ENCODE measurements at regions not wholly inside any gene's neighbourhood (a gene's known extent, or its start where the extent isn't known, plus 50 kb on each side); places are given as distances from the start of the nearest gene placed in this dataset.
A peak's percentile ranks its signal among the peaks of the same experiment; 100 is the strongest.

GRCh38 chr3:159559771-159560170 is 428.9 kb upstream of the IL12A start:
- no peak for DNase-seq

- DNase-seq, result no peak
Observed at GRCh38 chr3:159560214-159560979, 428.2 kb upstream of the IL12A start.

GRCh38 chr3:159565313-159565712 is 423.3 kb upstream of the IL12A start:
- no peak for DNase-seq

- no peak for DNase-seq
Observed at GRCh38 chr3:159583662-159584061, 405.0 kb upstream of the IL12A start.

GRCh38 chr3:159584421-159584820 is 404.2 kb upstream of the IL12A start:
- DNase-seq, result no peak

GRCh38 chr3:159586571-159587202 is 401.9 kb upstream of the IL12A start:
- peak; percentile 5 to 74 for DNase-seq

- no peak for DNase-seq
Observed at GRCh38 chr3:159593927-159594605, 394.6 kb upstream of the IL12A start.

GRCh38 chr3:159600291-159600690 is 388.3 kb upstream of the IL12A start:
- DNase-seq, result no peak

- no peak for DNase-seq
Observed at GRCh38 chr3:159604151-159604581, 384.5 kb upstream of the IL12A start.

- DNase-seq, result no peak
Observed at GRCh38 chr3:159605101-159605500, 383.5 kb upstream of the IL12A start.

- no peak for DNase-seq
Observed at GRCh38 chr3:159605776-159606175, 382.9 kb upstream of the IL12A start.

GRCh38 chr3:159607856-159608255 is 380.8 kb upstream of the IL12A start:
- no peak for DNase-seq

GRCh38 chr3:159608311-159608710 is 380.3 kb upstream of the IL12A start:
- no peak for DNase-seq

- DNase-seq, result no peak
Observed at GRCh38 chr3:159609625-159610024, 379.0 kb upstream of the IL12A start.

- peak; percentile 11 to 55 for DNase-seq
Observed at GRCh38 chr3:159616234-159616825, 372.3 kb upstream of the IL12A start.

GRCh38 chr3:159619341-159619885 is 369.2 kb upstream of the IL12A start:
- DNase-seq, result peak; percentile 68 to 90

GRCh38 chr3:159620281-159620680 is 368.4 kb upstream of the IL12A start:
- DNase-seq, result no peak

- no peak for DNase-seq
Observed at GRCh38 chr3:159620873-159621272, 367.8 kb upstream of the IL12A start.

GRCh38 chr3:159624616-159625015 is 364.0 kb upstream of the IL12A start:
- no peak for DNase-seq

- no peak for DNase-seq
Observed at GRCh38 chr3:159625594-159625993, 363.0 kb upstream of the IL12A start.

GRCh38 chr3:159626598-159626997 is 362.0 kb upstream of the IL12A start:
- DNase-seq, result no peak

- no peak for DNase-seq
Observed at GRCh38 chr3:159627229-159627628, 361.4 kb upstream of the IL12A start.

GRCh38 chr3:159627634-159628033 is 361.0 kb upstream of the IL12A start:
- DNase-seq, result no peak
